ENCODE measurements at regions not wholly inside any gene's neighbourhood (a gene's known extent, or its start where the extent isn't known, plus 50 kb on each side); places are given as distances from the start of the nearest gene placed in this dataset.

DNA sequence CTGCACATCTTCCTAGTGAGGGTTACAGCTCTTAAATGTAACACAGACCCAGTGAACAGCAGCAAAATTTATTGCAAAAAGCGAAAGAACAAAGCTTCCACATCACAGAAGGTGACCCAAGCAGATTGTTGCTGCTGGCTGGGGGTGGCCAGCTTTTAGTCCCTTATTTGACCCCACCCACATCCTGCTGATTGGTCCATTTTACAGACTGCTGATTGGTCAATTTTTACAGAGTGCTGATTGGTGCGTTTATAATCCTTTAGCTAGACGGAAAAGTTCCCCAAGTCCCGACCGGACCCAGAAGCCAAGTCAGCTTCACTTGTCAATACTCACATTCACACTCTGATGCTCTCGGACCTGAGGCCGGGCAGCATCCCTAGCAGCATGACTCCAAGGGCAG, 154.5 kb upstream of the ATP10A start:
- no peaks in the 10 kb centered on the region for H3K4me1 ChIP-seq (ENCODE audit: control insufficient read depth, insufficient read depth, low read length)
- CTCF ChIA-PET: no interaction called here
- H3K27ac ChIP-seq (ENCODE audit: extremely low read depth, low read depth, low read length): no peak overlapping the region
- no peak overlapping the region for H3K4me3 ChIP-seq (ENCODE audit: low read depth, low read length)
- POLR2A ChIA-PET: no interaction called here
- TF ChIP-seq ZNF184 (tag by site-specific recombination; IDR thresholded peaks at IDR 0.05): no peak
- no peak for TF ChIP-seq ZNF560 (tag by site-specific recombination; IDR thresholded peaks at IDR 0.05; ENCODE audit: borderline replicate concordance)
- no peak for TF ChIP-seq ZNF561 (tag by site-specific recombination; IDR thresholded peaks at IDR 0.05; ENCODE audit: borderline replicate concordance)
- no peak for TF ChIP-seq ZNF701 (tag by site-specific recombination; IDR thresholded peaks at IDR 0.05)
- TF ChIP-seq, protein P1, sequence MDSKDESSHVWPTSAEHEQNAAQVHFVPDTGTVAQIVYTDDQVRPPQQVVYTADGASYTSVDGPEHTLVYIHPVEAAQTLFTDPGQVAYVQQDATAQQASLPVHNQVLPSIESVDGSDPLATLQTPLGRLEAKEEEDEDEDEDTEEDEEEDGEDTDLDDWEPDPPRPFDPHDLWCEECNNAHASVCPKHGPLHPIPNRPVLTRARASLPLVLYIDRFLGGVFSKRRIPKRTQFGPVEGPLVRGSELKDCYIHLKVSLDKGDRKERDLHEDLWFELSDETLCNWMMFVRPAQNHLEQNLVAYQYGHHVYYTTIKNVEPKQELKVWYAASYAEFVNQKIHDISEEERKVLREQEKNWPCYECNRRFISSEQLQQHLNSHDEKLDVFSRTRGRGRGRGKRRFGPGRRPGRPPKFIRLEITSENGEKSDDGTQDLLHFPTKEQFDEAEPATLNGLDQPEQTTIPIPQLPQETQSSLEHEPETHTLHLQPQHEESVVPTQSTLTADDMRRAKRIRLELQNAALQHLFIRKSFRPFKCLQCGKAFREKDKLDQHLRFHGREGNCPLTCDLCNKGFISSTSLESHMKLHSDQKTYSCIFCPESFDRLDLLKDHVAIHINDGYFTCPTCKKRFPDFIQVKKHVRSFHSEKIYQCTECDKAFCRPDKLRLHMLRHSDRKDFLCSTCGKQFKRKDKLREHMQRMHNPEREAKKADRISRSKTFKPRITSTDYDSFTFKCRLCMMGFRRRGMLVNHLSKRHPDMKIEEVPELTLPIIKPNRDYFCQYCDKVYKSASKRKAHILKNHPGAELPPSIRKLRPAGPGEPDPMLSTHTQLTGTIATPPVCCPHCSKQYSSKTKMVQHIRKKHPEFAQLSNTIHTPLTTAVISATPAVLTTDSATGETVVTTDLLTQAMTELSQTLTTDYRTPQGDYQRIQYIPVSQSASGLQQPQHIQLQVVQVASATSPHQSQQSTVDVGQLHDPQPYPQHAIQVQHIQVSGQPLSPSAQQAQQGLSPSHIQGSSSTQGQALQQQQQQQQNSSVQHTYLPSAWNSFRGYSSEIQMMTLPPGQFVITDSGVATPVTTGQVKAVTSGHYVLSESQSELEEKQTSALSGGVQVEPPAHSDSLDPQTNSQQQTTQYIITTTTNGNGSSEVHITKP (tag by site-specific recombination; IDR thresholded peaks at IDR 0.05): no peak
- TF ChIP-seq ZNF221 (tag by site-specific recombination; IDR thresholded peaks at IDR 0.05; ENCODE audit: borderline replicate concordance): no peak
- TF ChIP-seq, protein P2, sequence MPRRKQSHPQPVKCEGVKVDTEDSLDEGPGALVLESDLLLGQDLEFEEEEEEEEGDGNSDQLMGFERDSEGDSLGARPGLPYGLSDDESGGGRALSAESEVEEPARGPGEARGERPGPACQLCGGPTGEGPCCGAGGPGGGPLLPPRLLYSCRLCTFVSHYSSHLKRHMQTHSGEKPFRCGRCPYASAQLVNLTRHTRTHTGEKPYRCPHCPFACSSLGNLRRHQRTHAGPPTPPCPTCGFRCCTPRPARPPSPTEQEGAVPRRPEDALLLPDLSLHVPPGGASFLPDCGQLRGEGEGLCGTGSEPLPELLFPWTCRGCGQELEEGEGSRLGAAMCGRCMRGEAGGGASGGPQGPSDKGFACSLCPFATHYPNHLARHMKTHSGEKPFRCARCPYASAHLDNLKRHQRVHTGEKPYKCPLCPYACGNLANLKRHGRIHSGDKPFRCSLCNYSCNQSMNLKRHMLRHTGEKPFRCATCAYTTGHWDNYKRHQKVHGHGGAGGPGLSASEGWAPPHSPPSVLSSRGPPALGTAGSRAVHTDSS (tag by site-specific recombination; IDR thresholded peaks at IDR 0.05): no peak
- TF ChIP-seq ZNF747 (tag by site-specific recombination; IDR thresholded peaks at IDR 0.05): no peak
- TF ChIP-seq, protein P3, sequence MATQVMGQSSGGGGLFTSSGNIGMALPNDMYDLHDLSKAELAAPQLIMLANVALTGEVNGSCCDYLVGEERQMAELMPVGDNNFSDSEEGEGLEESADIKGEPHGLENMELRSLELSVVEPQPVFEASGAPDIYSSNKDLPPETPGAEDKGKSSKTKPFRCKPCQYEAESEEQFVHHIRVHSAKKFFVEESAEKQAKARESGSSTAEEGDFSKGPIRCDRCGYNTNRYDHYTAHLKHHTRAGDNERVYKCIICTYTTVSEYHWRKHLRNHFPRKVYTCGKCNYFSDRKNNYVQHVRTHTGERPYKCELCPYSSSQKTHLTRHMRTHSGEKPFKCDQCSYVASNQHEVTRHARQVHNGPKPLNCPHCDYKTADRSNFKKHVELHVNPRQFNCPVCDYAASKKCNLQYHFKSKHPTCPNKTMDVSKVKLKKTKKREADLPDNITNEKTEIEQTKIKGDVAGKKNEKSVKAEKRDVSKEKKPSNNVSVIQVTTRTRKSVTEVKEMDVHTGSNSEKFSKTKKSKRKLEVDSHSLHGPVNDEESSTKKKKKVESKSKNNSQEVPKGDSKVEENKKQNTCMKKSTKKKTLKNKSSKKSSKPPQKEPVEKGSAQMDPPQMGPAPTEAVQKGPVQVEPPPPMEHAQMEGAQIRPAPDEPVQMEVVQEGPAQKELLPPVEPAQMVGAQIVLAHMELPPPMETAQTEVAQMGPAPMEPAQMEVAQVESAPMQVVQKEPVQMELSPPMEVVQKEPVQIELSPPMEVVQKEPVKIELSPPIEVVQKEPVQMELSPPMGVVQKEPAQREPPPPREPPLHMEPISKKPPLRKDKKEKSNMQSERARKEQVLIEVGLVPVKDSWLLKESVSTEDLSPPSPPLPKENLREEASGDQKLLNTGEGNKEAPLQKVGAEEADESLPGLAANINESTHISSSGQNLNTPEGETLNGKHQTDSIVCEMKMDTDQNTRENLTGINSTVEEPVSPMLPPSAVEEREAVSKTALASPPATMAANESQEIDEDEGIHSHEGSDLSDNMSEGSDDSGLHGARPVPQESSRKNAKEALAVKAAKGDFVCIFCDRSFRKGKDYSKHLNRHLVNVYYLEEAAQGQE (tag by site-specific recombination; IDR thresholded peaks at IDR 0.05): no peak
- no peaks in the 10 kb centered on the region for H3K36me3 ChIP-seq (ENCODE audit: control insufficient read depth in 2 of 2, insufficient read depth in 1 of 2, low read length in 2 of 2)
- no peaks in the 10 kb centered on the region for H3K9me3 ChIP-seq (ENCODE audit: control insufficient read depth, insufficient read depth, low read depth, low read length)

DNA sequence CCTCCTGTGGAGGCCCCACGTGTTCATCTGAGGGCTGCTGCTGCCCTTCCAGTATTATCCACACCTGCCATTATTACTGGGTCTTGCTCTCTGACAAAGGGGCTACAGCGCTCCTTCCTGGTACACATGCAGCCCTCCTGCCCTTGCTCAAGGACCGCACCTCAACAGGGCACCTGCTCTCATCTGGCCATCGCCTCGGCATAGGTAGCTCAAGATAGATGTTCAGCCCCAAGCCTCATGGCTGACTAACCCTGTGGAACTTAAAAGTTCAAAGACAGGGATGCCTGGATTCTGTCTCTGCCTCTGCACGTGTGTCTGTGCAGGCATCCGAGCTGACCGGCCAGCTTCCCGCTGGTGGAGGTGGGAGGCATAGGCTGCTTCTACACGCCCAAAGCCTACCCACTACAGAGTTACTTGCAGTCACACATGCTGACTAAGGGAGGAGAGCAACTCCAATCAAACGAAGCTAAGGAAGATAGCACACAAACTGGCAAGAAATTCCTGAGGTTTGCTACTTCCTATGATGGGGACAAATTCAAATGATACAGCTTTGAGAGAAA, 152.5 kb upstream of the ATP10A start:
- no peak overlapping the region for H3K4me3 ChIP-seq (ENCODE audit: low read depth, low read length)
- H3K4me1 ChIP-seq (ENCODE audit: control insufficient read depth, insufficient read depth, low read length): no peaks in the 10 kb centered on the region
- H3K36me3 ChIP-seq (ENCODE audit: control insufficient read depth in 2 of 2, insufficient read depth in 1 of 2, low read length in 2 of 2): no peaks in the 10 kb centered on the region
- H3K9me3 ChIP-seq (ENCODE audit: control insufficient read depth, insufficient read depth, low read depth, low read length): no peaks in the 10 kb centered on the region
- POLR2A ChIA-PET: no interaction called here
- CTCF ChIA-PET: no interaction called here
- no peak overlapping the region for H3K27ac ChIP-seq (ENCODE audit: extremely low read depth, low read depth, low read length)
- TF ChIP-seq, protein P4, sequence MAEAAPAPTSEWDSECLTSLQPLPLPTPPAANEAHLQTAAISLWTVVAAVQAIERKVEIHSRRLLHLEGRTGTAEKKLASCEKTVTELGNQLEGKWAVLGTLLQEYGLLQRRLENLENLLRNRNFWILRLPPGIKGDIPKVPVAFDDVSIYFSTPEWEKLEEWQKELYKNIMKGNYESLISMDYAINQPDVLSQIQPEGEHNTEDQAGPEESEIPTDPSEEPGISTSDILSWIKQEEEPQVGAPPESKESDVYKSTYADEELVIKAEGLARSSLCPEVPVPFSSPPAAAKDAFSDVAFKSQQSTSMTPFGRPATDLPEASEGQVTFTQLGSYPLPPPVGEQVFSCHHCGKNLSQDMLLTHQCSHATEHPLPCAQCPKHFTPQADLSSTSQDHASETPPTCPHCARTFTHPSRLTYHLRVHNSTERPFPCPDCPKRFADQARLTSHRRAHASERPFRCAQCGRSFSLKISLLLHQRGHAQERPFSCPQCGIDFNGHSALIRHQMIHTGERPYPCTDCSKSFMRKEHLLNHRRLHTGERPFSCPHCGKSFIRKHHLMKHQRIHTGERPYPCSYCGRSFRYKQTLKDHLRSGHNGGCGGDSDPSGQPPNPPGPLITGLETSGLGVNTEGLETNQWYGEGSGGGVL (tag by site-specific recombination; IDR thresholded peaks at IDR 0.05): no peak
- TF ChIP-seq RBAK (tag by site-specific recombination; IDR thresholded peaks at IDR 0.05): no peak
- TF ChIP-seq, protein P5, sequence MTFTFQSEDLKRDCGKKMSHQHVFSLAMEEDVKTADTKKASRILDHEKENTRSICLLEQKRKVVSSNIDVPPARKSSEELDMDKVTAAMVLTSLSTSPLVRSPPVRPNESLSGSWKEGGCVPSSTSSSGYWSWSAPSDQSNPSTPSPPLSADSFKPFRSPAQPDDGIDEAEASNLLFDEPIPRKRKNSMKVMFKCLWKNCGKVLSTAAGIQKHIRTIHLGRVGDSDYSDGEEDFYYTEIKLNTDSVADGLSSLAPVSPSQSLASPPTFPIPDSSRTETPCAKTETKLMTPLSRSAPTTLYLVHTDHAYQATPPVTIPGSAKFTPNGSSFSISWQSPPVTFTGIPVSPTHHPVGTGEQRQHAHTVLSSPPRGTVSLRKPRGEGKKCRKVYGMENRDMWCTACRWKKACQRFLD (tag by site-specific recombination; IDR thresholded peaks at IDR 0.05): no peak
- no peak for TF ChIP-seq ZNF311 (tag by site-specific recombination; IDR thresholded peaks at IDR 0.05; ENCODE audit: borderline replicate concordance)
- no peak for TF ChIP-seq SETDB1 (IDR thresholded peaks at IDR 0.05; ENCODE audit: insufficient read length, low read length)
- TF ChIP-seq ZFP69B (tag by site-specific recombination; IDR thresholded peaks at IDR 0.05): no peak
- no peak for TF ChIP-seq ZNF423 (tag by site-specific recombination; IDR thresholded peaks at IDR 0.05)
- TF ChIP-seq ZNF175 (tag by site-specific recombination; IDR thresholded peaks at IDR 0.05): no peak
- TF ChIP-seq WT1 (tag by site-specific recombination; IDR thresholded peaks at IDR 0.05): no peak

All from HEK293 (cell line).